H9 (cell line): ENCODE measurements at regions not wholly inside any gene's neighbourhood (a gene's known extent, or its start where the extent isn't known, plus 50 kb on each side); places are given as distances from the start of the nearest gene placed in this dataset.

Source experiments
- DNase-seq: peaks from one replicate; pipeline ENCODE4 v3.0.0-alpha.2; 2017
- H2AFZ ChIP-seq: one replicate; pipeline ENCODE4 v1.6.1; 2013; ENCODE audit warnings: mild to moderate bottlenecking, low read length, control low read depth, moderate library complexity
- H2AK5ac ChIP-seq: 2 replicates; pipeline ENCODE4 v1.6.1; 2013; ENCODE audit warnings: low read length, control low read depth, mixed read lengths; ENCODE audit not compliant: insufficient read length
- H2BK120ac ChIP-seq: one replicate; pipeline ENCODE4 v1.6.1; 2013; ENCODE audit warnings: low read depth, mild to moderate bottlenecking, low read length, control low read depth, inconsistent platforms; ENCODE audit not compliant: poor library complexity, severe bottlenecking
- H2BK12ac ChIP-seq: 2 replicates; pipeline ENCODE4 v1.6.1; 2013; ENCODE audit warnings: low read length, control low read depth, mixed read lengths, low read depth; ENCODE audit not compliant: insufficient read length
- H2BK15ac ChIP-seq: 2 replicates; pipeline ENCODE4 v1.6.1; 2013; ENCODE audit warnings: low read depth, low read length, control low read depth
- H2BK20ac ChIP-seq: one replicate; pipeline ENCODE4 v1.6.1; 2013; ENCODE audit warnings: low read depth, mild to moderate bottlenecking, low read length, control low read depth, inconsistent platforms; ENCODE audit not compliant: poor library complexity, severe bottlenecking
- H2BK5ac ChIP-seq: 2 replicates; pipeline ENCODE4 v1.6.1; 2013; ENCODE audit warnings: low read length, control low read depth, mixed read lengths; ENCODE audit not compliant: insufficient read length
- H3K14ac ChIP-seq: 2 replicates; pipeline ENCODE4 v1.6.1; 2013; ENCODE audit warnings: low read length, control low read depth; ENCODE audit not compliant: insufficient read depth
- H3K18ac ChIP-seq: 2 replicates; pipeline ENCODE4 v1.6.1; 2013; ENCODE audit warnings: low read depth, mild to moderate bottlenecking, mixed read lengths, low read length, control low read depth; ENCODE audit not compliant: insufficient read length
- H3K23ac ChIP-seq: 2 replicates; pipeline ENCODE4 v1.6.1; 2013; ENCODE audit warnings: low read length, control low read depth, mixed read lengths, low read depth; ENCODE audit not compliant: insufficient read length
- H3K23me2 ChIP-seq: 2 replicates; pipeline ENCODE4 v1.6.1; 2013; ENCODE audit warnings: low read depth, mild to moderate bottlenecking, mixed read lengths, low read length, control low read depth; ENCODE audit not compliant: insufficient read length, poor library complexity, severe bottlenecking
- H3K27ac ChIP-seq: 2 replicates; pipeline ENCODE4 v1.5.1; 2013; ENCODE audit warnings: low read length, control low read depth, mixed read lengths, low read depth; ENCODE audit not compliant: insufficient read length
- H3K27me3 ChIP-seq: 2 replicates; pipeline ENCODE4 v1.6.1; 2013; ENCODE audit warnings: low read length, control low read depth, inconsistent platforms; ENCODE audit not compliant: insufficient read depth
- H3K4ac ChIP-seq: 2 replicates; pipeline ENCODE4 v1.6.1; 2013; ENCODE audit warnings: low read depth, mild to moderate bottlenecking, control low read depth, inconsistent platforms, low read length, moderate library complexity
- H3K4me1 ChIP-seq: 2 replicates; pipeline ENCODE4 v1.6.1; 2013; ENCODE audit warnings: low read length, control low read depth, inconsistent platforms; ENCODE audit not compliant: insufficient read depth
- H3K4me2 ChIP-seq: 2 replicates; pipeline ENCODE4 v1.6.1; 2013; ENCODE audit warnings: low read length, control low read depth, mixed read lengths; ENCODE audit not compliant: insufficient read length, insufficient read depth
- H3K56ac ChIP-seq: 2 replicates; pipeline ENCODE4 v1.6.1; 2013; ENCODE audit warnings: low read depth, mild to moderate bottlenecking, mixed read lengths, low read length, control low read depth; ENCODE audit not compliant: insufficient read length
- H3K79me1 ChIP-seq: 2 replicates; pipeline ENCODE4 v1.6.1; 2013; ENCODE audit warnings: low read depth, mild to moderate bottlenecking, moderate library complexity, low read length, control low read depth, inconsistent platforms; ENCODE audit not compliant: insufficient read depth, poor library complexity, severe bottlenecking
- H3K79me2 ChIP-seq: 2 replicates; pipeline ENCODE4 v1.6.1; 2013; ENCODE audit warnings: low read length, control low read depth, inconsistent platforms; ENCODE audit not compliant: insufficient read depth
- H3K9ac ChIP-seq: 2 replicates; pipeline ENCODE4 v1.6.1; 2013; ENCODE audit warnings: low read length, control low read depth, mixed read lengths; ENCODE audit not compliant: insufficient read length; ENCODE audit errors: extremely low read depth
- H3K9me3 ChIP-seq: one replicate; pipeline ENCODE4 v1.6.1; 2013; ENCODE audit warnings: low read depth, low read length, inconsistent platforms; ENCODE audit not compliant: control insufficient read depth
- H3T11ph ChIP-seq: one replicate; pipeline ENCODE4 v1.6.1; 2013; ENCODE audit warnings: mild to moderate bottlenecking, low read length, control low read depth, inconsistent platforms
- H4K20me1 ChIP-seq: one replicate; pipeline ENCODE4 v1.6.1; 2013; ENCODE audit not compliant: control insufficient read depth, insufficient read length, insufficient read depth
- H4K5ac ChIP-seq: 2 replicates; pipeline ENCODE4 v1.6.1; 2013; ENCODE audit warnings: low read depth, mild to moderate bottlenecking, mixed read lengths, low read length, control low read depth; ENCODE audit not compliant: insufficient read length
- H4K8ac ChIP-seq: replicated peaks from 2 replicates; pipeline ENCODE4 v1.6.1; 2013; ENCODE audit warnings: low read length, control low read depth, mixed read lengths, low read depth; ENCODE audit not compliant: insufficient read length
- H4K91ac ChIP-seq: 2 replicates; pipeline ENCODE4 v1.6.1; 2013; ENCODE audit warnings: low read depth, mild to moderate bottlenecking, moderate library complexity, mixed read lengths, low read length, control low read depth; ENCODE audit not compliant: insufficient read length
- H3K27ac Mint-ChIP-seq, 3 experiments: 2 replicates in 2 of 3; 3 replicates in 1 of 3; pipeline ENCODE4 v1.8.0; 2020 to 2021; ENCODE audit warnings: mixed read lengths in 3 of 3, mild to moderate bottlenecking in 1 of 3, moderate library complexity in 1 of 3
- H3K27me3 Mint-ChIP-seq: 2 replicates; pipeline ENCODE4 v1.8.0; 2021; ENCODE audit warnings: low read depth, mild to moderate bottlenecking, moderate library complexity, mixed read lengths
- H3K36me3 Mint-ChIP-seq, 3 experiments: 2 replicates in 2 of 3; 3 replicates in 1 of 3; pipeline ENCODE4 v1.8.0; 2020 to 2021; ENCODE audit warnings: low read depth in 3 of 3, mixed read lengths in 3 of 3; ENCODE audit not compliant: insufficient read depth in 1 of 3
- H3K4me1 Mint-ChIP-seq, 2 experiments: 2 replicates each; pipeline ENCODE4 v1.8.0; 2020; ENCODE audit warnings: mixed read lengths in 2 of 2
- H3K4me3 Mint-ChIP-seq, 2 experiments: 2 replicates in 1 of 2; 3 replicates in 1 of 2; pipeline ENCODE4 v1.8.0; 2020 to 2021; ENCODE audit warnings: mild to moderate bottlenecking in 2 of 2, mixed read lengths in 2 of 2, moderate library complexity in 1 of 2
- H3K9me3 Mint-ChIP-seq, 2 experiments: 2 replicates in 1 of 2; 3 replicates in 1 of 2; pipeline ENCODE4 v1.8.0; 2020; ENCODE audit warnings: mild to moderate bottlenecking in 2 of 2, mixed read lengths in 2 of 2, moderate library complexity in 1 of 2
- WGBS: extraction: QIAGEN DNeasy Blood & Tissue Kit; methylation state at CpG from one replicate; pipeline ENCODE4 v1.1.7; 2013; ENCODE audit warnings: missing lambda C conversion rate, low lambda C conversion rate, mixed read lengths; ENCODE audit not compliant: insufficient read length; ENCODE audit errors: extremely low coverage; 5-methylcytosine and 5-hydroxymethylcytosine counted together
- TF ChIP-seq, protein P1 (sequence below): fragments of 200-600 bp; sonication (generic); conservative IDR thresholded peaks from 3 replicates; pipeline ENCODE4 v1.8.0; 2021; ENCODE audit warnings: antibody characterized with exemption, mild to moderate bottlenecking

DNA sequence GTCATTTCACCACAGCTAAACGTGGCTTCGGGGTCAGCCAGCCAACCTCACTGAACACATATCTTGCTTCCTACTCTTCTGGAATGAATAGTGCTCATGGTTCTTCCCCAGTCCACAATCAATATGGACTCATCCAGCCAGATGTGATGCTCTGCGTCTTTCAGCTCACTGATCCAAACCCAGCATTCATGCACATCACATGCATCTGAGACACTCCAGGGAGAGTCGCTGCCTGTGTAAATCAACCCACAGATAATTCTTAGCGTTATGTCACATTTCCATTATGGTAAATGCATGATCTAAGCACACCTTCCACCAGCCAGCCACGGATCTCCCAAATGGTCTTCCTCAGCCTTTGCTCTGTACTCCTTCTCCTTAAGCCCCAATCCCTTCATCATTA, 306.7 kb upstream of the CHAC2 start:
- H3K9ac ChIP-seq: no peak overlapping the region
- H2BK20ac ChIP-seq: no peak overlapping the region
- H2AK5ac ChIP-seq: no peak overlapping the region
- no peak overlapping the region for H2BK15ac ChIP-seq
- no peaks in the 10 kb centered on the region for H3K27me3 Mint-ChIP-seq
- H4K91ac ChIP-seq: no peak overlapping the region
- no peaks in the 10 kb centered on the region for H3K79me1 ChIP-seq
- H3K27me3 ChIP-seq: no peaks in the 10 kb centered on the region
- 0 out of 7 replicates have a peak, but pooled peaks cover 0 to 4% (median 0%) of the 10 kb centered on the region in 3 experiments for H3K36me3 Mint-ChIP-seq
- H3K18ac ChIP-seq: no peak overlapping the region
- no peaks in the 10 kb centered on the region for H3K23me2 ChIP-seq
- no peak overlapping the region for H3K23ac ChIP-seq
- H3K56ac ChIP-seq: no peak overlapping the region
- H3T11ph ChIP-seq: no peak overlapping the region
- peaks cover 7 to 11% of the 10 kb centered on the region in 2 experiments for H3K4me1 Mint-ChIP-seq
- H4K8ac ChIP-seq: no peak overlapping the region
- no peaks in the 10 kb centered on the region for H3K79me2 ChIP-seq
- no peak overlapping the region for H4K5ac ChIP-seq
- H3K4ac ChIP-seq: no peak overlapping the region
- no peak overlapping the region for H2BK12ac ChIP-seq
- H3K27ac ChIP-seq: no peak overlapping the region
- H3K4me1 ChIP-seq: no peaks in the 10 kb centered on the region
- H3K4me2 ChIP-seq: no peak overlapping the region
- no CpG with 5 or more reads among the region's 6 CpGs for WGBS
- H2BK120ac ChIP-seq: no peak overlapping the region
- TF ChIP-seq, protein P1, sequence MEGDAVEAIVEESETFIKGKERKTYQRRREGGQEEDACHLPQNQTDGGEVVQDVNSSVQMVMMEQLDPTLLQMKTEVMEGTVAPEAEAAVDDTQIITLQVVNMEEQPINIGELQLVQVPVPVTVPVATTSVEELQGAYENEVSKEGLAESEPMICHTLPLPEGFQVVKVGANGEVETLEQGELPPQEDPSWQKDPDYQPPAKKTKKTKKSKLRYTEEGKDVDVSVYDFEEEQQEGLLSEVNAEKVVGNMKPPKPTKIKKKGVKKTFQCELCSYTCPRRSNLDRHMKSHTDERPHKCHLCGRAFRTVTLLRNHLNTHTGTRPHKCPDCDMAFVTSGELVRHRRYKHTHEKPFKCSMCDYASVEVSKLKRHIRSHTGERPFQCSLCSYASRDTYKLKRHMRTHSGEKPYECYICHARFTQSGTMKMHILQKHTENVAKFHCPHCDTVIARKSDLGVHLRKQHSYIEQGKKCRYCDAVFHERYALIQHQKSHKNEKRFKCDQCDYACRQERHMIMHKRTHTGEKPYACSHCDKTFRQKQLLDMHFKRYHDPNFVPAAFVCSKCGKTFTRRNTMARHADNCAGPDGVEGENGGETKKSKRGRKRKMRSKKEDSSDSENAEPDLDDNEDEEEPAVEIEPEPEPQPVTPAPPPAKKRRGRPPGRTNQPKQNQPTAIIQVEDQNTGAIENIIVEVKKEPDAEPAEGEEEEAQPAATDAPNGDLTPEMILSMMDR: no peak
- H3K14ac ChIP-seq: no peak overlapping the region
- H3K9me3 Mint-ChIP-seq: no peaks in the 10 kb centered on the region
- no peak overlapping the region for H2AFZ ChIP-seq
- H4K20me1 ChIP-seq: no peaks in the 10 kb centered on the region
- H3K4me3 Mint-ChIP-seq: no peak overlapping the region
- H2BK5ac ChIP-seq: no peak overlapping the region
- DNase-seq: no peak
- H3K9me3 ChIP-seq: no peaks in the 10 kb centered on the region
- no peak overlapping the region for H3K27ac Mint-ChIP-seq
